T-helper 2 cell treated with Interferon-gamma antibody and Interleukin-4, amounts not matched to agents 100 ng/mL and 5 ng/mL, for 36 hours (primary cell): ENCODE measurements at regions not wholly inside any gene's neighbourhood (a gene's known extent, or its start where the extent isn't known, plus 50 kb on each side); places are given as distances from the start of the nearest gene placed in this dataset.

Experiments used
- intact Hi-C: fragments of 100-400 bp; cut with micrococcal nuclease; formaldehyde crosslinking; loops from one replicate; pipeline ENCODE4 v1.15.1; 2023

DNA sequence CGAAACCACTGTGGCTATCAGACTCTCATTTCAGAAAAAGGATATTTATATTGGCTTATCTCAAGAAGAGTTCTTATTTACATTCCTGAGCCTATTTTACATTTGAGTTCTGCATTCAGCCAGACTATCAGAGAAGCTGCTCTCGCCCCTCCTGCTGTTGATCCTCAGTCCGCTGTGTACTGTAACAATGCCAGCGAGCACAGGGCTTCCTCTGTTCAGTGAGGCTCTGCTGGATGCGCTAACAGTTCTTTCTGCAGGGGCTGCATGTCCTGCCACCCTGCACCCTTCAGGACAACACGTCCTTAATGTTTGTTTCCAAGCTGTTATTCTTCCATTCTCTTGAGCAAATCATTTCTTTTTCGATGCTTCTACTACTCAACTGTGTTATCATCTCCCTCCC lies 463.7 kb upstream of the SGCG start:
- intact Hi-C loops = no loop called here

DNA sequence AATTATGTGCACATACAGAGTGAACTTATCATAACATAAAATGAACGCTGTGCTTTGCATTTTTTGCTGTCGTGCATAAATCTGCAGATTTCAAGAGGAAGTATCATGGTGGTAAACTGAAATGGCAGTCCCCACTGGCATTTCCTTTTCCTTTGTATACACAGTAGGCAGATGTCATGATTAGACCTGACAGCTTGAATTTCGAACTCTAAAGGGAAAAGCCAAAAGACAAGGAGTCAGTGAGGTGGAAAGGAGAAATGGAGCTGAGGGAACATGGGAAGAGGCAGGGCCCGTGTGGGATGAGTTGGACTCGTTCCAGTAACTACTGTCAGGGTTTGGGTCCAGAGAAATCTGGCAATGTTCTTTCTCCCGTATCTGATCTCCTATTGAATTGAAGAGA lies 454.1 kb upstream of the SGCG start:
- intact Hi-C loops = no loop called here

DNA sequence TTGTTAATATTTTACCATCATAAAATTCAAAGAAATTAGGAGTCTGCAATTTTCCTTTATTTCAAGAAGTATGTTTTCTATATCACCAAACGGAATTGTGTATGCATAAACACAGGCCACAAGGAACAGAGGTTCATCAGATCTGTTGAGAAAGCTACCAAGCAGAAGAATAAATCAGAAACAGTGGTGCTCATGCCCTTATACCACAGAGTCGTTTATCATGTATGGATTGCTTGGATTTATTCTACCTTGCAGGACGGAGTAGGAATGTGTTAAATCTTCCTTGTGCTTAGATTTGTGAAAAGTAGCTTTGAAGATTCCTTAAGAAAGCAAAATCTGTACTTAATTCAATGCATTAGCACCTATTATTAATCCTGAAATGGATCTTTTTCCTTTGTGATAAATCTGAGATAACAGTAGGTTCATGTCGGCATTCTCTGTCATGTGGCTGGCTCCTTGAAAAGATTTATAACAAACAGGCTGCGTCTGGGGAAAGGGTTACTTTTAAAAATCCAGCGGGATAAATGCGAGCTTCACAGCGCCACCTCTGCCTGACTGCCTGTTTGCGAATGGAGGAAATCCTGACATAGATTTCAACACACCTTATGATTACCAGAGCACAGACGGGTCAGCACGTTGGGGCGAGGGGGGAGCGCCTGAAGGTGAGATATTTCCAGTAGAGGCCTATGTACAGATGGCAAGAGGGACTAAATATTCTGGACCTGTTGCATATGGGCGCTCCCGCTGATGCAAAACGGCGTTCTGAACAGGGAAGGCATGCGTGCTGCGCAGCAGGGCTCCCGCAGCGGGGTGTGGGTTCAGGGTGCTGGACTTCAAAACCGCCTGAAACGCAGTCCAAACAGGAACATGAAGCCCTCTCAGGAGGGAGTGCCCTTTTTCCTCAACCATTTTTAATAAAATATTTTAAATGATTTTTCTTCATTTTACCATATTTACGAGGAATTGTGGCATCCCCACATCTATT lies 445.5 kb upstream of the SGCG start:
- intact Hi-C loops = no loop called here

DNA sequence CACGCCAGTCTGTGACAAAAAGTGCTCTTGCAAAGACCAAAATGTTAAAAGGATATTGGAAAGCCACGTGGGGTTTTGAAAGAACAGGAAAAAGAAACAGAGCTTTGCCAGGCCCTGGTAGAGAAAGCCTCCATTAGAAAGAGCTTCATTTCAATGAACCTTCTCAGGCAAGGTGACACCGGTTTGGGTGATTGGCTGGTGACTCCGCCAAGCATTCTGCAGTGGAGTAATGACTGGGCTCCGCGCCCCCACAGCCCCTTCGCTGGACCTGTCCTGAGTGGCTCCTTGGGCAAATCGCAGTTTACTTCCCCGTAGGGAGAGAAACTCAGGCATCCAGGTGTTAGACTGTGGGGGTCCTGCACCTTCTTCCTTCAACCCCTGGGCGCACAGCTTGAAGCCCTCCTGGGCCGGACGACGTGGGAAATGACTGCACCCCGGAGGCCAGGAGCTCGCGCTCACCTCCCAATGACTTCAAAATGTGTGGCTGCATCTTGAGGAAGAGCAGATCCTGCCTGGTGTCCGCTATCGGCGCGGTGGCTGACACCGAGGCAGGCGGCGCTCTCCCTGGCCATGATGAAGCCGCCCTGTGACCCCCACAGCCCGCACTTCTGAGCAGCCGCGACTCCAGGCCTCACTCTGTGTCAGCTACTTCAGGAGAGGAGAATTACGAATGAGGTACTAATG lies 444.6 kb upstream of the SGCG start:
- intact Hi-C loops = no loop called here

DNA sequence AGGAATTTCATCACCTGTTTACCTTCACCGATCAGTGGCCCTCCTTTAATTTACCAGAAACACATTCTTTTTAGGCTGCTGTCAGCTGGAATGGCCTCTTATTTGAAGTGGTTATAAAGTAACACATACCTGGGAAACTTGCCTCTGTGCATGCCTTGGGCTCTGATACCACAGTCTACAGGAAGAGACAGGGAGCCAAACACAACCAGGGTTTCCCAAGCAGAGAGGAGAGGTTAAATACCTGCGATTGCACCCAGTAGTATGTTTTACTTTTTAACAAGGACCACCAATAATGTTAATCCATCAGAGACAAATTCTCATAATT lies 444.0 kb upstream of the SGCG start:
- intact Hi-C loops = no loop called here

DNA sequence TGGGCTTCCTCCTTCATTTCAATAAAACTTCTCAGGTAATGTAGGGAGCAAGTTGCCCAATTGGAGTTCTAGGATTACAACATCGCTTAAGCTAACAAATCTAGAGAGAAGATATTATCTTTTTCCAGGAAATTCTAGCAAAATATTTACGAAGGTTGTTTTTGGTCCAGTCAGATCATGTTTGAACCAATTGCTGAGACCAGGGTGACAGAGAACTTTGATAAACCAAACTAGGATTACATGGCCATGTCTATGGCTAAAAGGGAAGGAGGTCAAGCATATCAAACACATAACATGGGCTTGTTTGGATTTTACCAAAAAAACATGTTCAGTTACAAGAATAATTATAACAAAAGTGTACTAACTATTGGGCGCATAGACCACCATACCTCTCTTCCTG lies 442.4 kb upstream of the SGCG start:
- intact Hi-C loops = no loop called here

DNA sequence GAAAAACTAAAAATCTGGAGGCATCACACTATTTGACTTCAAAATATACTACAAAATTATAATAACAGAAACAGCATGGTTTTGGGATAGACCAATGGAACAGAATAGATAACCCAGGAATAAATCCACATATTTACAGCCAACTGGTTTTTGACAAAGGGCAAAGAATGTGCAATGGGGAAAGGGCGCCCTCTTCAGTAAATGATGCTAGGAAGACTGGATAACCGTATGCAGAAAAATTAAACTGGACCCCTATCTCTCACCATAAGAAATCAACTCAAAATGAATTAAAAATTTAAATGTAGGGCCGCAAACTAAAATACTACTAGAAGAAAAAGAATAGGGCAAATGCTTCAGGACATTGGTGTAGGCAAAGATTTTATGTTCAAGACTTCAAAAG lies 440.5 kb upstream of the SGCG start:
- intact Hi-C loops = no loop called here

DNA sequence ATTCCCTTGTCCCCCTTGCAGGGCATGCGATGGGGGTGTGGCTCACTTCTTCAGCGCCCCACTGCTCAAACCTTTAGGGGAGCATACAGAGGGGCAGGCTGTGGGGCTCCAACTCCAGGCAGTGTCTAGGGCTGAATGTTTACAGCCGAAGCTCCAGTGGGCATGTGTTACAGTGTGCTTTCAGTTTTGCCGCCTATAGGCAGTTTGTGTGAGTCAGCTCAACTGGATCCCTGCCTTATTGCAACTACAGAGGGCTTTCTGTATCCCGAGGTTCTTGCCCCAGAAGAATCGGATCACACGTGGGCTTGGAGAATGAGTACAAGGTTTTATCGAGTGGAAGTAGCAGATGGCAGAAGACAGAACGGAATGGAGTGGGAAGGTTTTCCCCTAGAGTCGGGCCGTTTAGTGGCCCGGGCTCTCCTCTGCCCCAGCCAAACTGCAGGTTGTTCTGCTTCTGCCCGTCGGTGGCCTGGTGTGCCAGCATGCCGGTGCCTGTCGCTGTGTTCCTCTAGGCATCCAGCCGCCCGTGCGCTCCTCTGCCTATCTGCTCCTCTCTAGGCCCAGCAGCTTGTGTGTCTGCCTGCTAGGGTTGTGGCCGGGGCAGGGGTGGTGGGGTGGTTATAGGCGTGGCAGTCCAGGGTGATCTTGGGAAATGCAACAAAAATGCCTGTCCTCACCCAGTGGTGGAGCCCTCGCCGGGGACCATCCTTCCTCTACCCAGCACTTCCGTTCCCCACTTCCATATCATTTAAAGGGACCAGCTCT lies 435.9 kb upstream of the SGCG start:
- intact Hi-C loops = no loop called here

DNA sequence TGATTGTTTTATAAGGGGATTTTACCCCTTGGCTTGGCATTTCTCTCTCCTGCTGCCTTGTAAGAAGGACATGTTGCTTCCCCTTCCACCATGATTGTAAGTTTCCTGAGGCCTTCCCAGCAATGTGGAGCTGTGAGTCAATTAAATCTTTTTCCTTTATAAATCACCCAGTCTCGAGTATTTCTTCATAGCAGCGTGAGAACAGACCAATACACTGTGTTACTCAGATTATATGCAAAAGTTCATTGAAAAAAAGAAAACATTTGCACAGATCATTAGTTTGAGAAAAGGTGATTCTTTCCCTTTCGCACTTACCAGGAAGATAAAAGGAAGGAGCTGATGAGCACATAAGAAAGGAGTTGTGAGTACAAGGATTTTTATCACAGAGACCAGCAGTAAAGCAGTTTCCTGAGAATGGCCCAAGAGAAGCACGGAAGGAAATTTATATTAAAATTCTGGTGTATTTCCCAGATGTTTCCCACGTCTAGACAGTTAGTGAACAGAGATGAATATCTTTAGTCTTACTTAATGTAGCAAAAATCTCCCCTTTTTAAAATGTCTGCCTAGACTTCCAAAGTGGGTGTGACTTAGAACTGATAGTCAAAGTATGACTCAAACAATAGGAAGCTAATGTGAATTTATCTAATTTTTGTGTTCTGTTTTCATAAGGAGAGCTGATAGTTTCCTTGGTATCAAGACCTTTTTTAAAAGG lies 431.8 kb upstream of the SGCG start:
- intact Hi-C loops = no loop called here

DNA sequence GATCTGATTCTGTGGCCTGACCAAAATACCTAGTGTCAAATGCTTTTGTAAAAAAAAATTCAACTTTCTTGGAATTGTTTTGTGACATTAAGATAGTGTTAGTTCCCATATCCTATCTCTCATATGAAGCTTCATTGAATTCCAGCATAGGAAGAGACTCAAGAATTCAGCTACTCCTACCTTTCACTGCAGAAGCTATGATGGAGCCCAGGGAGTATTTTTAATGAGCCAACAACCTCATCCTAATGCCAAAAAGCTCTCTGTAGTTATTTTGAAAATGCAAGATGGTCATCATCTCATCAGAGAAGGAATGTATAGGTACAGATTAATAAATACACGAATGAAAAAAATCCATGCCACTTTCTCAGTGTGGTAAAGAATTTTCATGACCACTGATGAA lies 431.2 kb upstream of the SGCG start:
- intact Hi-C loops = no loop called here

DNA sequence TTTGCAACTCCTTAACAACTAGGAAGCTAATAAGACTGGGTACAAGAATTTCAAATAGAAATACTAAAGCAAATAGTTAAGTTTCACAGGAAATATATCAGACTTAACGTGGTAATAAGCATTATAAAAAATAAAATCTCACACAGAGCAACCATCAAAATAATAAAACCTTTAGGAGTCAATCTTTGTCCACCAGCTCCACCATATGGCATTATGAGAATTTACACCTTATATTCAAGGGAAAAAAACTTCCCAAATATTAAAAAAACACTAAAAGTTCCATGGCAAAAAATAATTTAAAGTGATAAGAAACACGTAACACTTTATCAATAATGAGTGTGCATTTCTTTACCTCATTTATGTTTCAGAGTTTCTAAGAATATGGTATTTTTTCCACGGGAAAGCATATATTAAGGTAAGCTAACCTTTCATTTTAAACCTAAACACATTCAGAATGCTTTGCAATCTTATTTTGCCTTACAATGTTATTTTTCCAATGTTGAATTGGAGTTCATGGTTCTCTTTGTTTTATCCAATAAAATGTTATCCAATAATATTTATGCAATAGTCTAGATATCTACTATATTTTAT lies 423.2 kb upstream of the SGCG start:
- intact Hi-C loops = no loop called here

DNA sequence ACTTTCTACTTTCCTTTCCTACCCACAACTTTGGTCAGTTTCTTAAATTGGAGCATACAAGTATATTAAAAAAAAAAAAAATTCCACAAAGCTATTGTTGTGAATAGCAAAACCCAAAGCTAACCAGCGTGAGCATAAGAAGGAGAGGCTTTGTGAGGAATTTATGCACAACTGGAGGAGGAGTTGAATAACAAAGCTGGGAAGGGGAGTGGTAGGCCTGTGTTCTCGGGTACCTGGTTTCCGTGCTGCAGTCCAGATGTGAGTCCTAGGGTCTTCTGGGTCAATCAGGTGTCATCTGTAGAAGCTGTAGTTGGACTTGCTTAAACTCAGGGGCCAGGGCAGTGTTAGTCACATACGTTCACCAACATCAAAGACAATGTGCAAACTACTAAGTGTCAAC lies 422.5 kb upstream of the SGCG start:
- intact Hi-C loops = no loop called here

DNA sequence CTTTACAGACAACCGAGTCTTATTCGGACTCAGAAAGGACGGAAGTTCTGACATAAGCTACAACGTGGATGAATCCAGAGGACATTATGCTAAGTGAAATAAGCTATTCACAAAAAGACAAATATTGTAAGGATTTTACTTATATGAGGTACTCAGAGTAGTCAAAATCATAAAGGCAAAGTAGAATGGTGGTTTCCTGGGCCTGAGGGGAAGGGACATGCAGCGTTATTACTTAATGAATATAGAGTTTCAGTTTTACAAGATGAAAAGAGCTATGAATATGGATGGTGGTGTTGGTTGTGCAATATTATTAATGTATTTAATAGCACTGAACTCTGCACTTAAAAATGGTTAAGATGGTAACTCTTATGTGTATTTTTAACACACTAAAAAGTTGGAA lies 419.1 kb upstream of the SGCG start:
- intact Hi-C loops = no loop called here

DNA sequence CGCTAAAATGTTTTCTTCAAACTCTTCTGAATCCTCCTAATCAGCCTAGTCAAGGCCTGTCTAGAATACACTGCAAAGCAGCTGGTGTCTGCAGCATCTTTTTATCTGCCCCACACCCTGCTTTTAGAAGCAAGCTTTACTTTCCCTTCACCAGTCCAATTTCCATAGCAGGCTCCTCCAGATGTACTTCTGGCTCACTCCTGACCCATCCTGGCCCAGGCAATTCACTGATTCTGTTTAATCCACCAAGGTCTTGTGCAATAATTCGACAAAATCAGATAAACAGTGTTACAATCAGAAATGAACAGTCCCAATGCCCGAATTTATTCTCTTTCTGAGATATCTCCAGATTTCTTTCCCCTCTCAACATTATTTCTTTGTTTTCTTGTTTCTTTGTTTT lies 415.2 kb upstream of the SGCG start:
- intact Hi-C loops = no loop called here

DNA sequence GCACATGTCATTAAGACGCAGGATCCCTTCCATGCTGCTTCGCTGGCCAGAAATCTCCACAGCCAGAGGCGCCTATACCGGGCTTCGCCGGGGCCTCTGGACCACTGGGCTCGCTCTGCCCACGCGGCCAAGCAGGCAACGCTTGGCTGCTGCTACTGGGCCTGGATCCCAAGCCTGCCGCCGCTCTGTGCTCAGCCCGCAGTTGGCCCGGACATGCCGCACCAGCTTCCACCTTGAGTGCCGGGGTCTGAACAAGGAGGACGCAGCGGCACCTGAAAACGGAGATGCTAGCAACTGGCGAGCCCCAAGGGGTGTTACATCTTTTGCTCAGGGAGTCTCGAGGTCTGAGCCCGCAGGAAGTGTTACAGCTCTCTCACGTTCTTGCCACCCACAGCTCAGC lies 409.9 kb upstream of the SGCG start:
- intact Hi-C loops = no loop called here

DNA sequence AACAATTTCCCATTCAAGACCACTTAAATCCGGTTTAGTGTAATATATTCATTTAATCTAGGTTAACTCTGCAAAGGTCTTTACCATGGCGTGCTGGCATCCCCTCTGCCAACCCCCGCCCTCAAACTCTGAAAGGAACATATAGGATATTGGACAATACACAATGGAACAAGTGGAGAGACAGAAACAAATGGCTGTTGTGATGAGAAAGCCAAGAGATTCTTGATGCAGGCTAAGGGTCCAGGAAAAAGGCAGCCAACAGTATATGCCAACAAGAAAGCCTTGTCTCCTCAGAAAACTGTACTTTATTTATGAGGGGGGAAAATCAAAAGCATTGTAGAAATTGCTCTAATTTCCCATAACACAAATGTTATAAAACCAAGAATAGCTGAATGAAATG lies 407.3 kb upstream of the SGCG start:
- intact Hi-C loops = no loop called here

DNA sequence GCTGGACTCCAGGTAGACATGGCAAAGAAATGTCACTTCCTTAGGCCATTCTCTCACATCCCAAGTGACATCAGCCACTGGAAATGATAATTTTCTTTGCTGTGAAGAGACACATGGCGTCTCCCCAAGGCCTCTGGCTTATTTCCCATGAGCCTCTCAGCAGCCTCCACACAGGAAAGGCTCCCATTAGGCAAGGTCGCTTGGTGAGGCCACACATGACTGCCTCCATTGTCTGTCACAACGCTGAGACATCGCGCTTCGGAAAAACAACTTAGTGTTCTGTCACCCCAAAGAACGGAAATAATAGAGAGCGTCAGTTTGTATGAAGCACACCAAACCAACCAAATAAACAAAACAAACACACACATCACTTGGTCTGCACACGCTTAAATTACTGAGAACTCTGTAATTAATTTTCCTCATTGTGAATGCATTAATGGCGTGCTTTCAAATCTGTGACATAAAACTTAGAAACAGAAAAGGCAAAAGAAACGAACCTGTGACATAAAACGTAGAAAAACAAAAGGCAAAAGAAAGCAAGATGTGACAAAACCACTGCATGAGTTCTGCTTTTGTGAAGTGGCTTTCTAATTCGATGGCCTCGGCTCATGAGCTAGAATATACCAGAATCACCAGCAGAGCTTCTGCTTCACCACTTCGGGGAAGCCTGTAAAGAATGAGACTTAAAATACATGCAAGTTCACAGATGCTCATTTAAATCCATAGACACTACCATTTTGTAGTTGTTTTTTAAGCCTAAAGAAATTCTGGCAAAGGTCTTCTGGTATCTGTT lies 404.2 kb upstream of the SGCG start:
- intact Hi-C loops = no loop called here

DNA sequence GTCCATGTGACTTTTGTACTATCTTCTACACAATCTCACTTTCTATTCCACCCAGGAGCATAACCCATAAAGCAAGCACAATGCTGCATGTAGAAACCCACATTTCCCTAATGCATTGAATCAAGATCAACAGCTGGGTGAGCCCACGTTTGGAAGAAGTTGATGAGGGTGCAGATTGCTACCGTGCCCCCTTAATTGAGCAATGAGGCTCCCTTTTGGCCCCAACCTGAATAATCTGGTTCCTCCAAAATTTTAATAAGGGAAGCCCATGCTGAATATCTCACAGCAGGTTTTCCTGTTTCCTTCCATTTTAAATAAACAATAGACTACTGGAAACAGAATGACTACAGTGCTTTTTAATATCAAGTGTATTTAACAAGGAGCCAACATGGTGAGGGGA lies 403.6 kb upstream of the SGCG start:
- intact Hi-C loops = no loop called here

DNA sequence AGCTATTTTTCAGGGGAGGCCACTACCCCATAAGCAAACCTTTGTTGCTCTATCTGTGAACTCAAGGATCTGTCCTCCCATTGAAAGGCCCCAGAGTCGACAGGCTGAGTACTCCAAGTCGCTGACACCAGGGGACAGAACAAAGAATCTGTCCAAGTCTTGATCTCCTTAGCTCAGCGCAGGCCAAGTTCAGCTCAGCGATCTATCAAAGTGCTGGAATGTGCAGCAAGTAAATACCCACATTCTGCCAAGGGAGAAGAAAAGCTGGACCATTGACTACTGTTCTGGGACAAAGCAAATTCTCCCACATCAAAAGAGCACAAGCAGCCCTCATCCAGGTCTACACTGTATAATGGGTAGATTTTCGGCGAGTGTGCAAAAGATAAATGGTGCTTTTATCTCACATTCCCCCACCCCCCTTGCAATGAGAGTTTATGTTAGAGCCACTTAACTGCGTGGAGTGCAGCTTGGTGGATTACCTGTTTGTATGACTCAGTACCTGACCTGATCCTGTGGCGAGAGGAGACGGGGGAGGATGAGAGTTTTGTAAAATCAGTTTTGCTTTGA lies 391.7 kb upstream of the SGCG start:
- intact Hi-C loops = no loop called here

DNA sequence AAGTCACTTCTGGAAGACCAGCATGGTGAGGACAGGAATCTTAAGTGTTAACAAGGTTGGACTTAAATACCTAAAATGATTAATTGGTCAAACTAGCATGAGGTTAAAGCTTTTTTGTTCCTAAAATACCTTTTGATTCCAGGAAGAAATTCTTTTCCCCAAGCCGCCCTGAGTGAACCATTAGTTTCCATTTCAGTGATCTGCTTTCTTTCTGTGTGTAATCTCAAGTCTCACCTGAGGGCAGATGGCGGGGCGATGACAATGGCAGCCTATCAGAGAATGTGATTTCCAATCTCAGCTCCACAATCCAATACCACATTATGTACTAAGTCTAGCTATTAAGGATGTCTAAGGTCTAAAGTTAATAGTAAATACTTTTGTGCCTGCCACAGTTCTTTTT lies 390.9 kb upstream of the SGCG start:
- intact Hi-C loops = no loop called here
